ENCODE measurements at regions not wholly inside any gene's neighbourhood (a gene's known extent, or its start where the extent isn't known, plus 50 kb on each side); places are given as distances from the start of the nearest gene placed in this dataset.

DNA sequence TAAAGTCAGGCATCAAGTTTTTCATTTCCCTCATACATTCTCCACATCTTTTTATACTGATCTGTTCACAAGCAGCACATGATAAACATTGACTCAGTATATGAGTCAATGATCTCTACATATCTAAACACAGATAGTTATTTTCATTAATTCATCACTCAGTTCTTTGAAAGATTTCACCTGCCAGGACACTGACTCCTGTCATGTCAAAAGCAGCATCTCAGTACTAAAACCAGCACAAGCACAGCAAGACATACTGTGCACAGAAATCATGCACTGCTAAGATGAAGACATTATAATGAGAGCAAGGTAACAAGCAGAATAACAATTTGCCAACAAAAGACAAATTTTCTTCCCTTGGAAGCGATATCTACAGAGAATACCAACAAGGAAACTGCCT is 206.1 kb upstream of the COX7C start:
- ChIA-PET POLR2A (ENCODE audit: unreplicated experiment) (no interaction called here), CTCF (no interaction called here)
- no peaks in the 10 kb centered on the region for H3K79me2 ChIP-seq (ENCODE audit: low read depth)
- H3K27me3 ChIP-seq (ENCODE audit: insufficient read depth, low read depth) = no peaks in the 10 kb centered on the region
- no peaks in the 10 kb centered on the region for H3K36me3 ChIP-seq (ENCODE audit: low read depth)
- no peak overlapping the region for H2AFZ ChIP-seq
- H3K27ac ChIP-seq = no peak overlapping the region
- no peaks in the 10 kb centered on the region for H4K20me1 ChIP-seq (ENCODE audit: insufficient read depth)
- no TSS peak for BruUV-seq (replicated peaks)
- no peaks in the 10 kb centered on the region for H3F3A ChIP-seq (ENCODE audit: insufficient read depth, low read depth)
- no peak overlapping the region for H3K4me2 ChIP-seq
- no peak overlapping the region for H3K4me3 ChIP-seq
- H3K4me1 ChIP-seq (replicated peaks; ENCODE audit: insufficient read depth) = no peaks in the 10 kb centered on the region
- H3K9me2 ChIP-seq (ENCODE audit: insufficient read depth) = no peaks in the 10 kb centered on the region
- TF ChIP-seq EZH2 (IDR thresholded peaks at IDR 0.05; ENCODE audit: low read depth) = no peak
- TF ChIP-seq, protein P1, sequence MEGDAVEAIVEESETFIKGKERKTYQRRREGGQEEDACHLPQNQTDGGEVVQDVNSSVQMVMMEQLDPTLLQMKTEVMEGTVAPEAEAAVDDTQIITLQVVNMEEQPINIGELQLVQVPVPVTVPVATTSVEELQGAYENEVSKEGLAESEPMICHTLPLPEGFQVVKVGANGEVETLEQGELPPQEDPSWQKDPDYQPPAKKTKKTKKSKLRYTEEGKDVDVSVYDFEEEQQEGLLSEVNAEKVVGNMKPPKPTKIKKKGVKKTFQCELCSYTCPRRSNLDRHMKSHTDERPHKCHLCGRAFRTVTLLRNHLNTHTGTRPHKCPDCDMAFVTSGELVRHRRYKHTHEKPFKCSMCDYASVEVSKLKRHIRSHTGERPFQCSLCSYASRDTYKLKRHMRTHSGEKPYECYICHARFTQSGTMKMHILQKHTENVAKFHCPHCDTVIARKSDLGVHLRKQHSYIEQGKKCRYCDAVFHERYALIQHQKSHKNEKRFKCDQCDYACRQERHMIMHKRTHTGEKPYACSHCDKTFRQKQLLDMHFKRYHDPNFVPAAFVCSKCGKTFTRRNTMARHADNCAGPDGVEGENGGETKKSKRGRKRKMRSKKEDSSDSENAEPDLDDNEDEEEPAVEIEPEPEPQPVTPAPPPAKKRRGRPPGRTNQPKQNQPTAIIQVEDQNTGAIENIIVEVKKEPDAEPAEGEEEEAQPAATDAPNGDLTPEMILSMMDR (conservative IDR thresholded peaks at IDR 0.05) = no peak
- DNase-seq = no peak
- H3K9me3 ChIP-seq (ENCODE audit: insufficient read depth, low read depth) = no peaks in the 10 kb centered on the region
- intact Hi-C loops (cut with micrococcal nuclease; ENCODE audit: unreplicated experiment) = no loop called here

DNA sequence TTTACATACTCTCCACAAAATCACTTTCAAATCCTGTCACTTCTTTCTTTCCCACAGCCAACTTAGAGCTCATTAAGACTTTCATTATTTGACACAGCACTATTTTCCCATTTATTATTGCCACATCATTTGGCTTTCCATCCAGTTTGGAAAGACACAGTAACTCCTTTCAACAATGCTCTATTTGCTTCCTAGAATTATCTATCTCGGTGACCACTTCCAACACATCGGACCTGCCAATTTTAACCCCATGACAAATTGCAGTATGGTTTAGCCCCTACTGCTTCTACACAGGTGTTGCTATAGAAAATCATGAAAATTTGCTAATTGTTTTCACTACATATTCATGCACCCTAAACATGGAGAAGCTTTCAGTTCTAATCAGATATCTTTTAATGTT is 190.6 kb upstream of the COX7C start:
- no peaks in the 10 kb centered on the region for H4K20me1 ChIP-seq (ENCODE audit: insufficient read depth)
- ChIA-PET POLR2A (ENCODE audit: unreplicated experiment) (no interaction called here), CTCF (no interaction called here)
- no peaks in the 10 kb centered on the region for H3K79me2 ChIP-seq (ENCODE audit: low read depth)
- H3K4me2 ChIP-seq = no peak overlapping the region
- no peak overlapping the region for H3K4me3 ChIP-seq
- H3K4me1 ChIP-seq (replicated peaks; ENCODE audit: insufficient read depth) = no peaks in the 10 kb centered on the region
- no peaks in the 10 kb centered on the region for H3K9me2 ChIP-seq (ENCODE audit: insufficient read depth)
- TF ChIP-seq EZH2 (IDR thresholded peaks at IDR 0.05; ENCODE audit: low read depth) = no peak
- TF ChIP-seq, protein P1 (conservative IDR thresholded peaks at IDR 0.05) = no peak
- no peak for DNase-seq
- H3F3A ChIP-seq (ENCODE audit: insufficient read depth, low read depth) = no peaks in the 10 kb centered on the region
- no TSS peak for BruUV-seq (replicated peaks)
- H2AFZ ChIP-seq = no peak overlapping the region
- H3K36me3 ChIP-seq (ENCODE audit: low read depth) = no peaks in the 10 kb centered on the region
- intact Hi-C loops (cut with micrococcal nuclease; ENCODE audit: unreplicated experiment) = no loop called here
- no peaks in the 10 kb centered on the region for H3K9me3 ChIP-seq (ENCODE audit: insufficient read depth, low read depth)
- no peaks in the 10 kb centered on the region for H3K27me3 ChIP-seq (ENCODE audit: insufficient read depth, low read depth)
- H3K27ac ChIP-seq = no peak overlapping the region

DNA sequence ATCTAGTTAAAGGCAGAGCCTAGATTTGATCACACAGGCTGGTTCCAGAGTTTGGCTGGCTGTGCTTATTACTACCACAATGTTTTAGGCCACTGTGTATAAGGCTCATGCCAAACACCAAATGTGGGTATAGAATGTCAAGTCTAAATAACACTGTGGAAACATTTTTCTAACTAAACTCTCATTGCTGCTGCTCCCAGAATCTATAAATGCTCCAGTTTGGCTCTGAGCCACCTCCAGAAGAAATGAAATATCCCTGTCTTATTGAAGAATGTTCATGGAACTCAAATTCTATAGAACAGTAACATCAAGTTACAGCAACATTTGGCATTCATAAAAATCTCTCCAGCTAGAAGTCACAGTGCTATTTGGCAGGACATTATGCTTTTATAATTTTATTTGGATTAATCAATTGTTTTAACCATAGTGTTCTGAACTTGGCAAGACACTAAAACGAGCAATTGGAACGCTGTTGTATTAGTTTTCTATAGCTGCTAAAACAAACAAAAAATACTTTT is 178.1 kb upstream of the COX7C start:
- Histone ChIP-seq H3K36me3 (ENCODE audit: low read depth) (no peaks in the 10 kb centered on the region), H2AFZ (no peak overlapping the region), H4K20me1 (ENCODE audit: insufficient read depth) (no peaks in the 10 kb centered on the region), H3K4me1 (replicated peaks; ENCODE audit: insufficient read depth) (no peaks in the 10 kb centered on the region), H3K9me3 (ENCODE audit: insufficient read depth, low read depth) (no peaks in the 10 kb centered on the region), H3K79me2 (ENCODE audit: low read depth) (no peaks in the 10 kb centered on the region), H3K27ac (no peak overlapping the region), H3F3A (ENCODE audit: insufficient read depth, low read depth) (no peaks in the 10 kb centered on the region), H3K4me2 (no peak overlapping the region), H3K27me3 (ENCODE audit: insufficient read depth, low read depth) (no peaks in the 10 kb centered on the region), H3K9me2 (ENCODE audit: insufficient read depth) (no peaks in the 10 kb centered on the region; the same call in 1 of the 2 replicates), H3K4me3 (no peak overlapping the region)
- intact Hi-C loops (cut with micrococcal nuclease; ENCODE audit: unreplicated experiment) = no loop called here
- CTCF ChIA-PET = no interaction called here
- POLR2A ChIA-PET (ENCODE audit: unreplicated experiment) = no interaction called here
- no peak for TF ChIP-seq EZH2 (IDR thresholded peaks at IDR 0.05; ENCODE audit: low read depth)
- TF ChIP-seq, protein P1 (conservative IDR thresholded peaks at IDR 0.05) = no peak
- DNase-seq = no peak
- no TSS peak for BruUV-seq (replicated peaks)
